Lung (tissue), 11 donors: ENCODE measurements at regions not wholly inside any gene's neighbourhood (a gene's known extent, or its start where the extent isn't known, plus 50 kb on each side); places are given as distances from the start of the nearest gene placed in this dataset.

Source experiments
- ATAC-seq: fragments of 200-7000 bp; cut with Tn5 transposase; one replicate; pipeline ENCODE4 v1.9.1; 2020; ENCODE audit warnings: moderate number of reproducible peaks; ENCODE audit not compliant: insufficient read depth, low FRiP score
- DNase-seq, 3 donors: peaks; one replicate each; pipeline ENCODE4 v3.0.0-alpha.2; 2013 to 2017
- H3K27ac ChIP-seq, 2 donors: one replicate each; pipeline ENCODE4 v1.5.1; 2013; ENCODE audit warnings: mild to moderate bottlenecking in 2 of 2, moderate library complexity in 2 of 2, control low read depth in 1 of 2, inconsistent platforms in 1 of 2, low read depth in 1 of 2, low read length in 1 of 2
- H3K27me3 ChIP-seq, 3 donors: one replicate each; pipeline ENCODE4 v1.5.1; 2013; ENCODE audit warnings: low read length in 2 of 3; ENCODE audit not compliant: control insufficient read depth in 3 of 3, insufficient read depth in 3 of 3
- H3K36me3 ChIP-seq, 4 donors: one replicate each; pipeline ENCODE4 v1.5.1; 2013; ENCODE audit warnings: low read length in 4 of 4, mild to moderate bottlenecking in 1 of 4, moderate library complexity in 1 of 4; ENCODE audit not compliant: control insufficient read depth in 4 of 4, insufficient read depth in 4 of 4
- H3K4me1 ChIP-seq, 5 donors: one replicate each; pipeline ENCODE4 v1.5.1; 2013; ENCODE audit warnings: low read length in 5 of 5, mild to moderate bottlenecking in 2 of 5, moderate library complexity in 1 of 5; ENCODE audit not compliant: control insufficient read depth in 5 of 5, insufficient read depth in 5 of 5
- H3K4me3 ChIP-seq: one replicate; pipeline ENCODE4 v1.5.1; 2013; ENCODE audit warnings: mild to moderate bottlenecking, control low read depth, moderate library complexity
- H3K9ac ChIP-seq, 2 donors: one replicate each; pipeline ENCODE4 v1.5.1; 2013; ENCODE audit warnings: low read length in 2 of 2, control low read depth in 1 of 2; ENCODE audit not compliant: insufficient read depth in 1 of 2
- H3K9me3 ChIP-seq, 4 donors: one replicate each; pipeline ENCODE4 v1.5.1; 2013; ENCODE audit warnings: low read length in 3 of 4, mild to moderate bottlenecking in 1 of 4, moderate library complexity in 1 of 4; ENCODE audit not compliant: control insufficient read depth in 4 of 4, insufficient read depth in 3 of 4
- CTCF ChIP-seq: IDR thresholded peaks from 2 replicates; pipeline ENCODE4 v1.5.1; 2012; ENCODE audit warnings: mild to moderate bottlenecking; ENCODE audit errors: control extremely low read depth, extremely low read depth
- WGBS, 2 donors: extraction: QIAGEN DNeasy Blood & Tissue Kit; methylation state at CpG; one replicate each; pipeline ENCODE4 v1.1.7; 2013; 5-methylcytosine and 5-hydroxymethylcytosine counted together
- donor health status: control.
- donor health status: control.
- donor health status: Bipolar disorder and iron deficiency.
- donor health status: healthy.
- donor health status: DM: yes; HTN: yes; CAD: no.

DNA sequence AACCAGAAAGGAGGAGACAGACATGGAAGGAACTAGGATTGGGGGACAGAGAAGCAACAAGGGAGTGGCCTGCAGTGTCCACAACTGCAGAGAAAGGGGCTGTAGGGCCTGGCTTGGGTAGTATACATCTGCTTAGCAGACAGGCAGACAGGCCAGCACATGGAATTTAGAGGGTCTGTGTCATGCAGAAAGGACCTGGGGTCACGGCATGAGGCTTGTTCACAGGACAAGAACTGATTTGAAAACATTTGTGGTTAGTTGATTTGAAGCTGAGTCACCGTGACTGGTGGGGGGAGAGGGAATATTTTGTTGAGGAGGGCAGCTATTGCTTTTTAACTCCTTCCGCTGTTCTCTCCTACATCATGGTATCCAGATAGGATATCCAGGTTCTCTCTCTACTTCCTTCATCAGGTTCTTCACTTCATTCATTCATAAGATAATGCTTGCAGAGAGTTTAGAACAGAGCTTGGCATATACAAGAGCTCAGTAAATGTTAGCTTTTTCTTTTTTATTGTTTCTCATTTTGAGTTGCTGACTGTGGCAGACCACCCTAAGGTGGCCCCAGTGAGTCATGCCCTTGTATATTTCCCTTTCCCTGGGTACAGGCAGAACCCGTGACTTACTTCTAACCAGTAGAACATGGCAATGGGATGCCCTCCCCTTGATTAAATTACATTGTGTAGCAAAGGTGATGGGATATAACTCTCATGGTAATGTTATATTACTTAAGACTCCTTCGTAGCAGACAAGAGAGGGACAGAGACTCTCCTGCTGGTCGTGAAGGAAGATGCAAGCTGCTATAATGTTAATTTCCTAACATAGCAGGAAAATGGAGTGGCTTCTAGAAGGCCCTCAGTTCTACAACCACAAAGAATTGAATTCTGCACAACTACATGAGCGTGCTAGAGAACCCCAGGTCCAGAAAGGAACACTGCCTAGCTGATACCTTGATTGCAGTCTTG lies 95.0 kb upstream of the NMNAT3 start:
- Histone ChIP-seq H3K4me3 (no peak overlapping the region), H3K27ac (no peak overlapping the region), H3K36me3 (no peaks in the 10 kb centered on the region), H3K9me3 (no peaks in the 10 kb centered on the region), H3K9ac (no peak overlapping the region), H3K4me1 (peaks cover 0 to 5% (median 0%) of the 10 kb centered on the region in 5 donors), H3K27me3 (no peaks in the 10 kb centered on the region)
- ATAC-seq (peak; percentile 35), DNase-seq (no peak)
- 62 to 64% methylated on average over 7 of the region's 7 CpGs for WGBS, 2 donors
- no peak for TF ChIP-seq CTCF

- DNase-seq: no peak
- Histone ChIP-seq H3K4me1 (peaks cover 0 to 5% (median 0%) of the 10 kb centered on the region in 5 donors), H3K9me3 (peaks cover 0 to 2% (median 0%) of the 10 kb centered on the region in 4 donors), H3K27ac (no peak overlapping the region), H3K27me3 (no peaks in the 10 kb centered on the region), H3K9ac (no peak overlapping the region), H3K36me3 (no peaks in the 10 kb centered on the region), H3K4me3 (no peak overlapping the region)
- no peak for TF ChIP-seq CTCF
- no peak for ATAC-seq
- 43 to 44% methylated on average over 2 of the region's 2 CpGs for WGBS, 2 donors
These were observed 93.6 kb upstream of the NMNAT3 start for GRCh38 chr3:139771331-139771730.

DNA sequence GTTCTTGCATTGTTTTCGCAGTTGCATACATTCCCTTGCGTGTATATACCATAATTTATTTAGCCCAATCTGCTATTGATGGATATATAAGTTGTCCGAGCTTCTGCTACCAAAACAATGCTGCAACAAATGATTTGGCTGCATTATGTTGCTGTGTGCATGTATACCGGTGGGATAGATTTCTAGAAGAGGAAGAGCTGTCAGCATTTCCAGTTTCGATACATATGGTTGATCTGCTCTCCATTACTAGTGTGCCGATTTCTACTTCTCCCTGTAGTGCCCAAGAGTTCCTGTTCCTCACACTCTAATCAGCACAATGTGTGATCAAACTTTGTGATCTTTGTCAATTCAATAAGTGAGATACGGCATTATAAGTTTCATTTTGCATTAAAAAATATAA lies 92.8 kb upstream of the NMNAT3 start:
- H3K27ac ChIP-seq: no peak overlapping the region
- H3K27me3 ChIP-seq: no peaks in the 10 kb centered on the region
- WGBS, 2 donors: 73 to 88% methylated on average over 7 of the region's 7 CpGs
- peaks cover 0 to 2% (median 0%) of the 10 kb centered on the region in 4 donors for H3K9me3 ChIP-seq
- DNase-seq: no peak
- no peak for ATAC-seq
- TF ChIP-seq CTCF: no peak
- H3K36me3 ChIP-seq: no peaks in the 10 kb centered on the region
- no peak overlapping the region for H3K9ac ChIP-seq
- no peak overlapping the region for H3K4me3 ChIP-seq
- H3K4me1 ChIP-seq: peaks cover 0 to 5% (median 0%) of the 10 kb centered on the region in 5 donors
